HUES48 (cell line): ENCODE measurements at regions not wholly inside any gene's neighbourhood (a gene's known extent, or its start where the extent isn't known, plus 50 kb on each side); places are given as distances from the start of the nearest gene placed in this dataset.

ENCODE experiments used
- H3K27ac ChIP-seq: one replicate; pipeline ENCODE4 v1.7.0; 2013; ENCODE audit warnings: low read depth, low read length, inconsistent platforms
- H3K27me3 ChIP-seq: 2 replicates; pipeline ENCODE4 v1.6.1; 2013; ENCODE audit warnings: mild to moderate bottlenecking, low read length; ENCODE audit not compliant: control insufficient read depth, insufficient read depth
- H3K36me3 ChIP-seq: 2 replicates; pipeline ENCODE4 v1.6.1; 2013; ENCODE audit warnings: low read length; ENCODE audit not compliant: control insufficient read depth, insufficient read depth
- H3K4me1 ChIP-seq: 2 replicates; pipeline ENCODE4 v1.6.1; 2013; ENCODE audit warnings: mild to moderate bottlenecking, low read length; ENCODE audit not compliant: control insufficient read depth, insufficient read depth
- H3K4me3 ChIP-seq: 2 replicates; pipeline ENCODE4 v1.5.1; 2013; ENCODE audit warnings: mild to moderate bottlenecking, low read depth, low read length
- H3K9ac ChIP-seq: 2 replicates; pipeline ENCODE4 v1.6.1; 2013; ENCODE audit warnings: mild to moderate bottlenecking, low read depth, low read length, moderate library complexity
- H3K9me3 ChIP-seq: 2 replicates; pipeline ENCODE4 v1.6.1; 2013; ENCODE audit warnings: low read length; ENCODE audit not compliant: control insufficient read depth, insufficient read depth

GRCh38 chr17:77294761-77295160 lies 154.0 kb downstream of the SEC14L1 start:
- no peak overlapping the region for H3K9ac ChIP-seq
- H3K4me1 ChIP-seq: no peaks in the 10 kb centered on the region
- no peak overlapping the region for H3K4me3 ChIP-seq
- H3K27me3 ChIP-seq: no peaks in the 10 kb centered on the region
- H3K9me3 ChIP-seq: peaks cover 2% of the 10 kb centered on the region; the same call in 1 of the 2 replicates
- H3K27ac ChIP-seq: no peak overlapping the region
- 0 out of 2 replicates have a peak, but pooled peaks cover 7% of the 10 kb centered on the region for H3K36me3 ChIP-seq

GRCh38 chr17:77295241-77295853 lies 154.6 kb downstream of the SEC14L1 start:
- no peak overlapping the region for H3K4me3 ChIP-seq
- no peaks in the 10 kb centered on the region for H3K4me1 ChIP-seq
- H3K9ac ChIP-seq: no peak overlapping the region
- peaks cover 2% of the 10 kb centered on the region; the same call in 1 of the 2 replicates for H3K9me3 ChIP-seq
- H3K27me3 ChIP-seq: no peaks in the 10 kb centered on the region
- no peak overlapping the region for H3K27ac ChIP-seq
- H3K36me3 ChIP-seq: 0 out of 2 replicates have a peak, but pooled peaks cover 7% of the 10 kb centered on the region

GRCh38 chr17:77296769-77297409 lies 156.1 kb downstream of the SEC14L1 start:
- H3K27me3 ChIP-seq: no peaks in the 10 kb centered on the region
- H3K27ac ChIP-seq: no peak overlapping the region
- no peak overlapping the region for H3K4me3 ChIP-seq
- H3K9ac ChIP-seq: no peak overlapping the region
- H3K9me3 ChIP-seq: peaks cover 2% of the 10 kb centered on the region; the same call in 1 of the 2 replicates
- H3K4me1 ChIP-seq: no peaks in the 10 kb centered on the region
- 0 out of 2 replicates have a peak, but pooled peaks cover 7% of the 10 kb centered on the region for H3K36me3 ChIP-seq

GRCh38 chr17:77297693-77298666 lies 157.2 kb downstream of the SEC14L1 start:
- Histone ChIP-seq H3K4me1 (no peaks in the 10 kb centered on the region), H3K9me3 (peaks cover 2% of the 10 kb centered on the region; the same call in 1 of the 2 replicates), H3K27me3 (no peaks in the 10 kb centered on the region), H3K9ac (no peak overlapping the region), H3K27ac (no peak overlapping the region), H3K36me3 (0 out of 2 replicates have a peak, but pooled peaks cover 7% of the 10 kb centered on the region), H3K4me3 (no peak overlapping the region)

- H3K36me3 ChIP-seq: 0 out of 2 replicates have a peak, but pooled peaks cover 7% of the 10 kb centered on the region
These were observed 158.0 kb downstream of the SEC14L1 start for GRCh38 chr17:77298811-77299210.

GRCh38 chr17:77299256-77300015 lies 158.7 kb downstream of the SEC14L1 start:
- no peak overlapping the region for H3K27ac ChIP-seq
- H3K9me3 ChIP-seq: peaks cover 2% of the 10 kb centered on the region; the same call in 1 of the 2 replicates
- H3K9ac ChIP-seq: no peak overlapping the region
- no peak overlapping the region for H3K4me3 ChIP-seq
- H3K27me3 ChIP-seq: no peaks in the 10 kb centered on the region
- no peaks in the 10 kb centered on the region for H3K4me1 ChIP-seq
- H3K36me3 ChIP-seq: 0 out of 2 replicates have a peak, but pooled peaks cover 6% of the 10 kb centered on the region

More at GRCh38 chr17:77298811-77299210, 158.0 kb downstream of the SEC14L1 start:
- Histone ChIP-seq H3K27ac (no peak overlapping the region), H3K4me1 (no peaks in the 10 kb centered on the region), H3K27me3 (no peaks in the 10 kb centered on the region), H3K4me3 (no peak overlapping the region), H3K9me3 (peaks cover 2% of the 10 kb centered on the region; the same call in 1 of the 2 replicates), H3K9ac (no peak overlapping the region)

GRCh38 chr17:77300016-77300686 lies 159.4 kb downstream of the SEC14L1 start:
- no peak overlapping the region for H3K4me3 ChIP-seq
- H3K9ac ChIP-seq: no peak overlapping the region
- H3K4me1 ChIP-seq: no peaks in the 10 kb centered on the region
- H3K27me3 ChIP-seq: no peaks in the 10 kb centered on the region
- H3K27ac ChIP-seq: no peak overlapping the region
- H3K9me3 ChIP-seq: peaks cover 2% of the 10 kb centered on the region; the same call in 1 of the 2 replicates
- H3K36me3 ChIP-seq: no peaks in the 10 kb centered on the region

GRCh38 chr17:77301694-77302266 lies 161.0 kb downstream of the SEC14L1 start:
- Histone ChIP-seq H3K27me3 (no peaks in the 10 kb centered on the region), H3K36me3 (no peaks in the 10 kb centered on the region), H3K9ac (no peak overlapping the region), H3K9me3 (peaks cover 2% of the 10 kb centered on the region; the same call in 1 of the 2 replicates), H3K4me1 (no peaks in the 10 kb centered on the region), H3K4me3 (no peak overlapping the region), H3K27ac (no peak overlapping the region)

- Histone ChIP-seq H3K27ac (no peak overlapping the region), H3K9me3 (peaks cover 2% of the 10 kb centered on the region; the same call in 1 of the 2 replicates), H3K36me3 (no peaks in the 10 kb centered on the region), H3K9ac (no peak overlapping the region), H3K4me1 (no peaks in the 10 kb centered on the region), H3K4me3 (no peak overlapping the region), H3K27me3 (no peaks in the 10 kb centered on the region)
These were observed 161.9 kb downstream of the SEC14L1 start for GRCh38 chr17:77302682-77303081.
